ENCODE measurements at regions not wholly inside any gene's neighbourhood (a gene's known extent, or its start where the extent isn't known, plus 50 kb on each side); places are given as distances from the start of the nearest gene placed in this dataset.
"Not testable (repeated sequence)": the region's sequence is repeated elsewhere in the genome, so short reads cannot be mapped to it uniquely, and the experiment has no call there.

GRCh38 chrX:131445955-131446354 is 97.9 kb upstream of the OR13H1 start:
- Histone ChIP-seq H3K4me1 (ENCODE audit: control insufficient read depth in 4 of 4, insufficient read depth in 4 of 4, low read length in 3 of 4) (no peaks in the 10 kb centered on the region), H3K27ac (ENCODE audit: low read depth in 1 of 2, low read length in 2 of 2) (no peak overlapping the region), H3K9ac (ENCODE audit: low read depth in 1 of 2, low read length in 2 of 2) (no peak overlapping the region), H3K4me3 (ENCODE audit: low read depth in 1 of 3, low read length in 3 of 3) (no peak overlapping the region), H3K9me3 (ENCODE audit: control insufficient read depth in 4 of 4, low read length in 3 of 4) (no peaks in the 10 kb centered on the region), H3K36me3 (ENCODE audit: control insufficient read depth in 4 of 4, insufficient read depth in 3 of 4, low read depth in 1 of 4, low read length in 3 of 4) (no peaks in the 10 kb centered on the region), H3K27me3 (ENCODE audit: control insufficient read depth in 4 of 4, insufficient read depth in 4 of 4, low read length in 3 of 4) (no peaks in the 10 kb centered on the region)
- DNase-seq (ENCODE audit: low spot score): no peak
- 80% methylated on average over 2 of the region's 2 CpGs for WGBS
- no peak for TF ChIP-seq ATF3 (IDR thresholded peaks at IDR 0.05)
- no peak for TF ChIP-seq NR2F2 (IDR thresholded peaks at IDR 0.05)
- no peak for TF ChIP-seq MAX (IDR thresholded peaks at IDR 0.05)
- TF ChIP-seq ZBTB33 (IDR thresholded peaks at IDR 0.05): no peak
- no peak for TF ChIP-seq EGR1 (IDR thresholded peaks at IDR 0.05; ENCODE audit: low read depth in 2 of 2)
- TF ChIP-seq FOXA1 (IDR thresholded peaks at IDR 0.05): no peak
- no peak for TF ChIP-seq REST (IDR thresholded peaks at IDR 0.05)

GRCh38 chrX:131461855-131462254 is 82.0 kb upstream of the OR13H1 start:
- not testable (repeated sequence) for H3K4me1 ChIP-seq (ENCODE audit: control insufficient read depth in 4 of 4, insufficient read depth in 4 of 4, low read length in 3 of 4); H3K27me3 ChIP-seq (ENCODE audit: control insufficient read depth in 4 of 4, insufficient read depth in 4 of 4, low read length in 3 of 4); H3K27ac ChIP-seq (ENCODE audit: low read depth in 1 of 2, low read length in 2 of 2); H3K9me3 ChIP-seq (ENCODE audit: control insufficient read depth in 4 of 4, low read length in 3 of 4); DNase-seq (ENCODE audit: low spot score); H3K4me3 ChIP-seq (ENCODE audit: low read depth in 1 of 3, low read length in 3 of 3); H3K9ac ChIP-seq (ENCODE audit: low read depth in 1 of 2, low read length in 2 of 2); H3K36me3 ChIP-seq (ENCODE audit: control insufficient read depth in 4 of 4, insufficient read depth in 3 of 4, low read depth in 1 of 4, low read length in 3 of 4)
- WGBS: 81% methylated on average over 10 of the region's 10 CpGs

- not testable (repeated sequence) for H3K27me3 ChIP-seq (ENCODE audit: control insufficient read depth in 4 of 4, insufficient read depth in 4 of 4, low read length in 3 of 4); H3K36me3 ChIP-seq (ENCODE audit: control insufficient read depth in 4 of 4, insufficient read depth in 3 of 4, low read depth in 1 of 4, low read length in 3 of 4); H3K4me3 ChIP-seq (ENCODE audit: low read depth in 1 of 3, low read length in 3 of 3); H3K4me1 ChIP-seq (ENCODE audit: control insufficient read depth in 4 of 4, insufficient read depth in 4 of 4, low read length in 3 of 4); DNase-seq (ENCODE audit: low spot score); H3K27ac ChIP-seq (ENCODE audit: low read depth in 1 of 2, low read length in 2 of 2); H3K9me3 ChIP-seq (ENCODE audit: control insufficient read depth in 4 of 4, low read length in 3 of 4); H3K9ac ChIP-seq (ENCODE audit: low read depth in 1 of 2, low read length in 2 of 2)
- WGBS: 66% methylated on average over 1 of the region's 1 CpG
Measured at GRCh38 chrX:131473809-131474208, 70.1 kb upstream of the OR13H1 start.

- Histone ChIP-seq H3K9me3 (ENCODE audit: control insufficient read depth in 4 of 4, low read length in 3 of 4) (no peaks in the 10 kb centered on the region), H3K9ac (ENCODE audit: low read depth in 1 of 2, low read length in 2 of 2) (no peak overlapping the region), H3K27ac (ENCODE audit: low read depth in 1 of 2, low read length in 2 of 2) (no peak overlapping the region), H3K4me1 (ENCODE audit: control insufficient read depth in 4 of 4, insufficient read depth in 4 of 4, low read length in 3 of 4) (no peaks in the 10 kb centered on the region), H3K4me3 (ENCODE audit: low read depth in 1 of 3, low read length in 3 of 3) (no peak overlapping the region), H3K36me3 (ENCODE audit: control insufficient read depth in 4 of 4, insufficient read depth in 3 of 4, low read depth in 1 of 4, low read length in 3 of 4) (no peaks in the 10 kb centered on the region), H3K27me3 (ENCODE audit: control insufficient read depth in 4 of 4, insufficient read depth in 4 of 4, low read length in 3 of 4) (no peaks in the 10 kb centered on the region)
- DNase-seq (ENCODE audit: low spot score): no peak
- 34% methylated on average over 1 of the region's 1 CpG for WGBS
- TF ChIP-seq ZBTB33 (IDR thresholded peaks at IDR 0.05) (no peak), EGR1 (IDR thresholded peaks at IDR 0.05; ENCODE audit: low read depth in 2 of 2) (no peak), ATF3 (IDR thresholded peaks at IDR 0.05) (no peak), RAD21 (IDR thresholded peaks at IDR 0.05) (no peak), JUND (IDR thresholded peaks at IDR 0.05) (no peak), HNF4G (IDR thresholded peaks at IDR 0.05) (no peak), HNF4A (conservative IDR thresholded peaks at IDR 0.05) (no peak), NR2F2 (IDR thresholded peaks at IDR 0.05) (no peak), RXRA (IDR thresholded peaks at IDR 0.05) (no peak), CTCF (IDR thresholded peaks at IDR 0.05; ENCODE audit: low read depth, low read length, missing input control) (no peak)
Measured at GRCh38 chrX:131477498-131477897, 66.4 kb upstream of the OR13H1 start.

Measured in liver (tissue), 8 donors.